HT1080 (cell line): ENCODE measurements at regions not wholly inside any gene's neighbourhood (a gene's known extent, or its start where the extent isn't known, plus 50 kb on each side); places are given as distances from the start of the nearest gene placed in this dataset. TPM values are rescaled to one million over a fixed set of nuclear protein-coding genes. Genes with fewer than 3 reads are reported as not detected.
"Not testable (repeated sequence)": the region's sequence is repeated elsewhere in the genome, so short reads cannot be mapped to it uniquely, and the experiment has no call there.

Source experiments
- DNase-seq: peaks from one replicate; pipeline ENCODE4 v3.0.0-alpha.2; 2015; ENCODE audit warnings: low read depth
- small RNA-seq: library from RNA; depleted of rRNA; stranded (forward); fragments of <200 nt; gene quantifications from one replicate; pipeline ENCODE3, GENCODE V24; 2014

GRCh38 chrX:76509775-76510174, 82.3 kb downstream of the MAGEE1 start:
- DNase-seq = no peak

DNA sequence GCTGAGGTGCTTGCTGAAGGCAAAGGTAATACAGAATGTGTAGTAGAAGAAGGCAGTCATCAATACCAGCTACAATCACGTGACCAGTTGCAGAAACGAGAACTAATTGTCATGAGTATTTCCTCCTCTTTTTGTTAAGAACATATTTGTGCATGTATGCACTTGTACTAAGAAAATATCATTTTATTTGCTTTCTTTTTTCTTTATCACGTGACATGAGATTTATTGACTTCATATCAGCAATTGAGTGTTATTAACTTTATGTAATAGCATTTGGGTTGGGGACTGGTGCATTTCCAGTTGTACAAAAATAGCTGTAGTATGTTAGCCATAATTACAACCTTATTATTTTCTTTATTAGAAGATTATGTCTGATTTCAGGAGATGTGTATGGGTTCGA, 90.0 kb downstream of the MAGEE1 start:
- DNase-seq = no peak

GRCh38 chrX:76520273-76521054, 93.0 kb downstream of the MAGEE1 start:
- no peak for DNase-seq

- DNase-seq = not testable (repeated sequence)
These were observed 108.2 kb downstream of the MAGEE1 start for GRCh38 chrX:76535675-76536074.

DNA sequence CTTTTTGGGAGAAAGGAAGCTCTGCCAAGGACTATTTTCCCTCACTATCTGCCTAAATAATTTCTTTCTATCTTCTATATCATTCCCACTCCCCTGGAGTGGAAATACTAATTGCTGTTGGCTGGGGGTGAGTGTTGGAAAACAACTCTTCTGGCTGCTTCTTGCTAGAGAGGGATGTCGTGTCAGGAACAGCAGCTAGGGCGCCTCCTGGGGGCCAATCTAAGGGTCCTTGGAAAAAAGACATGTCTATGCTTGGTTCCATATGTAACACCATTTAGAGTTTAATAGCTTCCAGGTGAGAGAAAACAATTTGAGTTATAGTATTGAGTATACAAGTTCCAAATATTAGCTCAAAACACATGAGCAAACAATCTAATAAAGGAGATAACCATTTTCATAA, 111.3 kb downstream of the MAGEE1 start:
- DNase-seq = no peak

DNA sequence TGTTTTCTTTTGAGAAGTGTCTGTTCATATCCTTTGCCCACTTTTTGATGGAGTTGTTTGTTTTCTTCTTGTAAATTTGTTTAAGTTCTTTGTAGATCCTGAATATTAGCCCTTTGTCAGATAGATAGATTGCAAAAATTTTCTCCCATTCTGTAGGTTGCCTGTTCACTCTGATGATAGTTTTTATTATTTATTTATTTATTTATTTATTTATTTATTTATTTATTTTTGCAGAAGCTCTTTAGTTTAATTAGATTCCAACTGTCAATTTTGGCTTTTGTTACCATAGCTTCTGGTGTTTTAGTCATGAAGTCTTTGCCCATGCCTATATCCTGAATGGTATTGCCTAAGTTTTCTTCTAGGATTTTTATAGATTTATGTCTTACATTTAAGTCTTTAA, 115.9 kb downstream of the MAGEE1 start:
- DNase-seq = not testable (repeated sequence)

- no peak for DNase-seq
These were observed 122.5 kb downstream of the MAGEE1 start for GRCh38 chrX:76550016-76550415.

GRCh38 chrX:76555269-76555668, 127.8 kb downstream of the MAGEE1 start:
- no peak for DNase-seq

DNA sequence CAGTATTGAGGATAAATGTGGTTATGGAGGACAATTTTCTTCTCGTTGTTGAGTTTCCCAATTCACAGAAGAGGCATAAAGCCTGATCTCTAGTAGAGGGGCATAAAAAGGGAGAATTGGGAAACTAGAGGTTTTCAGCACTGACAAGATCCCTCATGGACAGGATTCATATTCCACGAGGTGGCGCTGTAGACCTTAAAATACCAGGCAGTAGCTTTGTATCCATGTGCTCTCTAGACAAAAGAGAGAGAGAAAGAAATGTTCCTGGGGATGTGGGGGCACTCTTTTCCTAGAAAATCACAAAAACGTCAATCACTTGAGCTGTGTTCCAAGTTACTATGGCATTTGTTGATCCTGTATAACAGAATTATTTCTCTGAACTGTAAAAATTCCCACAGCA, 128.3 kb downstream of the MAGEE1 start:
- peak; percentile 1 for DNase-seq

- not testable (repeated sequence) for DNase-seq
These were observed 137.3 kb downstream of the MAGEE1 start for GRCh38 chrX:76564842-76565241.

- DNase-seq = no peak
These were observed 177.9 kb downstream of the MAGEE1 start for GRCh38 chrX:76605390-76605789.

GRCh38 chrX:76617020-76617419, 189.5 kb downstream of the MAGEE1 start:
- DNase-seq = no peak

DNA sequence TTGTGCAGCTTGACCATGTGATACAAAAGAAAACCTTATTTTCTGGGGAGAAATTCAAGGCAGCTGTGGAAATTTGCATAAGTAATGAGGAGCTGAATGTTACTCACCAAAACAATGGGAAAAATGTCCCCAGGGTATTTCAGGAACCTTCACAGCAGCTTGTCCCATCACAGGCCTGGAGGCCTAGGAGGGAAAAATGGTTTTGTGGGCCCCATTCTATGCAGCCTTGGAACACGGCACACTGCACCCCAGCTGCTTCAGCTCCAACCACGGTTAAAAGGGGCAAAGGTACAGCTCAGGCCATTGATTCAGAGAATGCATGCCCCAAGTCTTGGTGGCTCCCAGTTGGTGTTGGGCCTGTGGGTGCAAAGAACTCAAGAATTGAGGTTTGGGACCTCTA, 216.1 kb downstream of the MAGEE1 start:
- DNase-seq = no peak

DNA sequence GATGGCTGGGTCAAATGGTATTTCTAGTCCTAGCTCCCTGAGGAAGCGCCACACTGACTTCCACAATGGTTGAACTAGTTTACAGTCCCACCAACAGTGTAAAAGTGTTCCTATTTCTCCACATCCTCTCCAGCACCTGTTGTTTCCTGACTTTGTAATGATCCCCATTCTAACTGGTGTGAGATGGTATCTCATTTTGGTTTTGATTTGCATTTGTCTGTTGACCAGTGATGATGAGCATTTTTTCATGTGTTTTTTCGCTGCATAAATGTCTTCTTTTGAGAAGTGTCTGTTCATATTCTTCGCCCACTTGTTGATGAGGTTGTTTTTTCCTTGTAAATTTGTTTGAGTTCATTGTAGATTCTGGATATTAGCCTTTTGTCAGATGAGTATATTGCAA, 223.9 kb downstream of the MAGEE1 start:
- DNase-seq = not testable (repeated sequence)

GRCh38 chrX:76657499-76657898, 230.0 kb downstream of the MAGEE1 start:
- DNase-seq = no peak

Small RNA genes in the stretch of these regions (small RNA-seq; reads per million reads assigned to genes)
- gene RNA5SP508 = not detected
